Right lobe of liver (tissue), 6 donors: ENCODE measurements at regions not wholly inside any gene's neighbourhood (a gene's known extent, or its start where the extent isn't known, plus 50 kb on each side); places are given as distances from the start of the nearest gene placed in this dataset.

Experiments
- ATAC-seq, 4 donors: fragments of 200-7000 bp; cut with Tn5 transposase; one replicate each; pipeline ENCODE4 v1.9.1; 2020; ENCODE audit warnings: mild to moderate bottlenecking in 4 of 4, moderate library complexity in 4 of 4
- DNase-seq, 3 donors: peaks; one replicate each; pipeline ENCODE4 v3.0.0-alpha.2; 2020
- H3K27ac ChIP-seq, 3 donors: fragments of 200-600 bp; one replicate each; pipeline ENCODE4 v1.8.0; 2022
- H3K27me3 ChIP-seq, 2 donors: fragments of 200-600 bp; one replicate each; pipeline ENCODE4 v1.8.0; 2022
- H3K36me3 ChIP-seq, 4 donors: fragments of 200-600 bp; sonication (generic) in 1 of 4; one replicate each; pipeline versions ENCODE4 v1.5.1 to v1.8.0; 2017 to 2022; ENCODE audit warnings: control low read depth in 1 of 4
- H3K4me1 ChIP-seq, 4 donors: fragments of 200-600 bp; sonication (generic) in 1 of 4; one replicate each; pipeline versions ENCODE4 v1.5.1 to v1.8.0; 2017 to 2022; ENCODE audit warnings: control low read depth in 1 of 4
- H3K4me3 ChIP-seq, 3 donors: fragments of 200-600 bp; one replicate each; pipeline ENCODE4 v1.8.0; 2022
- H3K9me3 ChIP-seq, 4 donors: fragments of 200-600 bp; sonication (generic) in 1 of 4; one replicate each; pipeline versions ENCODE4 v1.5.1 to v1.8.0; 2017 to 2022; ENCODE audit warnings: control low read depth in 1 of 4
- POLR2A ChIP-seq: fragments of 450-650 bp; IDR thresholded peaks from one replicate; pipeline ENCODE4 v1.6.1; 2017; ENCODE audit warnings: antibody characterized with exemption, mild to moderate bottlenecking
- WGBS: methylation state at CpG from one replicate; pipeline ENCODE4 v1.1.6; 2018; ENCODE audit warnings: low coverage, low lambda C conversion rate; ENCODE audit not compliant: insufficient coverage; ENCODE audit errors: missing lambda C conversion rate; 5-methylcytosine and 5-hydroxymethylcytosine counted together
- intact Hi-C, 2 donors: fragments of 100-400 bp; cut with DNase I; formaldehyde crosslinking; loops; one replicate each; pipeline versions ENCODE4 v1.11.2 to v1.14.1; 2022
- TF ChIP-seq, protein P1 (sequence below), 4 donors: fragments of 200-600 bp in 3 of 4; fragments of 450-650 bp in 1 of 4; IDR thresholded peaks; one replicate each; pipeline versions ENCODE4 v1.5.1 to v1.8.0; 2016 to 2022; ENCODE audit warnings: antibody characterized with exemption in 4 of 4, mild to moderate bottlenecking in 2 of 4
- donor health status: DM: no; HTN: yes; CAD: no.
- donor health status: DM: no; HTN: no; CAD: no.
- donor health status: DM: no; HTN: no; CAD: no.
- donor health status: DM: no; HTN: yes; CAD: no.
- donor health status: DM: no; HTN: yes; CAD: no.

DNA sequence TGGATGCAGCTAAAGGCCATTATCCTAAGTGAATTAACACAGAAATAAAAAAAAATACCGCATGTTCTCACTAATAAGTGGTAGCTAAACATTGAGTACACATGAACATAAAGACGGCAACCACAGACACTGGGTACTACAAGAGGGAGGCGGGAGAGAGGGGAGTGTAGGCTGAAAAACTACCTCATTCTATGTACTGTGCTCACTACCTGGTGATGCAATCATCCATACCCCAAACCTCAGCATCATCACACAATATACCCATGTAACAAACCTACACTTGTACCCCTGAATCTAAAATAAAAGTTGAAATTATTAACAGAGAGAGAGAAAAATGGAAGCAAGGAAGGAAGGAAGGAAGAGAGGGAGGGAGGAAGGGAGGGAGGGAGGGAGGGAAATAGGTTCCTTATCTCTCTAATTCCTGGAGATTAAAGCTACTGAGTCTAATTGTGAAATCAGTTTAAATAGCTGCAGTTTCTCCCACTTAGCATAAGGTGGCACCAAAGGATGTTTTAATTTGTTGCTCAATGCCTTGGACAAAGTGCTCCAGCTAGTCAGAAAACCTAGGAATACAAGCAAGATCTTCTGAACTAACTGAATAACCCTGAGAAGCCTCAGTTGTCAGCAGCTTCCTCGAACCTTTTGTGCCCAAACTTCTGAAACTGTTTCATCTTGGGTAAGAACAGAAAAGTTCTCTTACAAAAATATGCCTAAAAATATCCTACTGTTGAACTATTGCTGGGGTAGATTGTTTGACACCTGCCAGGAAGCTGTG lies 79.4 kb upstream of the ATP11B start:
- 39% methylated on average over 3 of the region's 4 CpGs for WGBS
- H3K27me3 ChIP-seq, result no peaks in the 10 kb centered on the region
- H3K27ac ChIP-seq, result no peak overlapping the region
- H3K4me3 ChIP-seq, result no peak overlapping the region
- DNase-seq (no peak), ATAC-seq (peak; percentile 80 to 90 (median 82))
- peaks cover 0 to 25% (median 2%) of the 10 kb centered on the region in 4 donors for H3K4me1 ChIP-seq
- no peaks in the 10 kb centered on the region for H3K36me3 ChIP-seq
- intact Hi-C loops, result loop anchor here in 1 of 2 donors (10.0 kb wide), 1 partner anchor 121 kb away; no protein-coding TSS in a partner anchor
- no peak for TF ChIP-seq POLR2A
- TF ChIP-seq, protein P1, sequence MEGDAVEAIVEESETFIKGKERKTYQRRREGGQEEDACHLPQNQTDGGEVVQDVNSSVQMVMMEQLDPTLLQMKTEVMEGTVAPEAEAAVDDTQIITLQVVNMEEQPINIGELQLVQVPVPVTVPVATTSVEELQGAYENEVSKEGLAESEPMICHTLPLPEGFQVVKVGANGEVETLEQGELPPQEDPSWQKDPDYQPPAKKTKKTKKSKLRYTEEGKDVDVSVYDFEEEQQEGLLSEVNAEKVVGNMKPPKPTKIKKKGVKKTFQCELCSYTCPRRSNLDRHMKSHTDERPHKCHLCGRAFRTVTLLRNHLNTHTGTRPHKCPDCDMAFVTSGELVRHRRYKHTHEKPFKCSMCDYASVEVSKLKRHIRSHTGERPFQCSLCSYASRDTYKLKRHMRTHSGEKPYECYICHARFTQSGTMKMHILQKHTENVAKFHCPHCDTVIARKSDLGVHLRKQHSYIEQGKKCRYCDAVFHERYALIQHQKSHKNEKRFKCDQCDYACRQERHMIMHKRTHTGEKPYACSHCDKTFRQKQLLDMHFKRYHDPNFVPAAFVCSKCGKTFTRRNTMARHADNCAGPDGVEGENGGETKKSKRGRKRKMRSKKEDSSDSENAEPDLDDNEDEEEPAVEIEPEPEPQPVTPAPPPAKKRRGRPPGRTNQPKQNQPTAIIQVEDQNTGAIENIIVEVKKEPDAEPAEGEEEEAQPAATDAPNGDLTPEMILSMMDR (IDR thresholded peaks at IDR 0.05), result peak; percentile 53 to 73 (median 60)
- no peaks in the 10 kb centered on the region for H3K9me3 ChIP-seq

DNA sequence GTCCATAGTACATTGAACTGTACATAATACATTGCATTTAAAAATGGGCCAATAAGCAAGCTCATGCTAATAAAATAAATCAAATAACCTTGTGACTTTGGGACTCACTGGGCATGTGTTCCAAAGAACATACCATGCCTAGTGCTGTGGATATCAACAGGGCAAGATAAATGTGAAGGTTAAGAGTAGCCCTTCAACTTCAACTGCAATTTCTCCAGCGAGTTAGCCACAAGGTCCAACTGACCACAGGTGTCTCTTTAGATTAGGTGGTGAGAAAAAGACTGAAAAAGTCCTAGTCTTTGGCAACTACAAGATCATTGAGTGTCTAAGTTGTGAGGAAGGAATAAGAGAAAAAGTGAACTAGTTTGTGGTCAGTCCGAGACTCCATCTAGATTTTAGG lies 78.3 kb upstream of the ATP11B start:
- WGBS, result 73% methylated on average over 2 of the region's 2 CpGs
- no peak for ATAC-seq
- no peak for TF ChIP-seq POLR2A
- TF ChIP-seq, protein P1 (IDR thresholded peaks at IDR 0.05), result no peak
- DNase-seq, result no peak
- no peak overlapping the region for H3K4me3 ChIP-seq
- no peaks in the 10 kb centered on the region for H3K9me3 ChIP-seq
- H3K27me3 ChIP-seq, result no peaks in the 10 kb centered on the region
- peaks cover 0 to 25% (median 2%) of the 10 kb centered on the region in 4 donors for H3K4me1 ChIP-seq
- H3K27ac ChIP-seq, result no peak overlapping the region
- no peaks in the 10 kb centered on the region for H3K36me3 ChIP-seq
- intact Hi-C loops, result loop anchor here in 1 of 2 donors (10.0 kb wide), 1 partner anchor 120 kb away; no protein-coding TSS in a partner anchor

DNA sequence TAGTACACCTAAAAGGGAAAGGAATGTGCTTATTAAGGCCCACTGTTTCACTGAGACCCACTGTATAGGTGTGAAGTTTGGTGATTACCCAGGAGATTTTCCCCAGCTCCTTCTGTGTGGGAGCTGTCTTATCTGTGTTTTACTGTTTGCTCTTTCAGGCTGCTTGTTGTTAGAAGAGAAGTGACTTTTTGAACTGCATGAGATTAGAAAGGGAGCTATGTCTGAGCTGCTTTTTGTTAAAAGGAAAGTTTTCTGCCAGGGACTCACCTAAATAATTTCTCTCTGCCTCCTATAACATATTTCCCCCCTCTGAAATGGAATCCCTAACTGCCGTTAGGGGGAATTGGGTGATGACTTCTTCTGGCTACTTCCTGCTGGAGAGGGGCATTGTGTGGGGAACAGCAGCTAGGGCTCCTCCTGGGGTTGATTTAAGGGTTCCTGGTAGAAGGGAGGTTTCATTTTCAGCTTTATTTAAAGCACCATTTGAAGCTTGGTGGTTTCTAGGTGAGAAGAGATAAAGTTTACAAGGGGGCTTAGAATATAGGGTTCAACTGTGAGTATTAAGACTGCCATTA lies 77.1 kb upstream of the ATP11B start:
- Histone ChIP-seq H3K27ac (no peak overlapping the region), H3K27me3 (no peaks in the 10 kb centered on the region), H3K36me3 (no peaks in the 10 kb centered on the region), H3K9me3 (no peaks in the 10 kb centered on the region), H3K4me3 (no peak overlapping the region), H3K4me1 (peaks cover 0 to 19% (median 2%) of the 10 kb centered on the region in 4 donors)
- DNase-seq (no peak), ATAC-seq (no peak)
- intact Hi-C loops, result loop anchor here in 1 of 2 donors (10.0 kb wide), 1 partner anchor 119 kb away; no protein-coding TSS in a partner anchor
- TF ChIP-seq, protein P1 (IDR thresholded peaks at IDR 0.05), result no peak
- TF ChIP-seq POLR2A, result no peak
- 8% methylated on average over 1 of the region's 1 CpG for WGBS

DNA sequence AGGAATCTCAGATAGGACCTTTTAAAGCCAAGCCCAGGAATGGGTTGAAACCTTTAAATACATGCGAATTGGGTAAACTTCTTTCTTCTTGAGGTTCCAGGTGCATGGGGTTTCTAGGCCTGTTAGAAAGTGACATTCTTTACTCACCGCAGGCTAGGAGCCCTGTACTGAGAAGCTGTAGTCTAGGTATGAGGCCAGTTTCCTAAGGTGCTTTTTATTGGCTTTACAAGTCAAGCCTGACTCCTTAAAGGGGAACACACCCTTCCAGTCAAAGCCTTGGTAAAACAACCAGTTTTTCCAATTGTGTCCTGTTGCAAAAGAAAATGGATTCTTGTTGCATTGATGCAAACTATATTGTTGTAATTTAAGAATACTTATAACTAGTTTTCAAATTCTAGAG lies 76.1 kb upstream of the ATP11B start:
- Histone ChIP-seq H3K4me1 (peaks cover 0 to 10% (median 0%) of the 10 kb centered on the region in 4 donors), H3K4me3 (no peak overlapping the region), H3K9me3 (no peaks in the 10 kb centered on the region), H3K36me3 (no peaks in the 10 kb centered on the region), H3K27ac (no peak overlapping the region), H3K27me3 (no peaks in the 10 kb centered on the region)
- DNase-seq (no peak), ATAC-seq (no peak)
- no peak for TF ChIP-seq POLR2A
- TF ChIP-seq, protein P1 (IDR thresholded peaks at IDR 0.05), result no peak
- intact Hi-C loops, result loop anchor here in 1 of 2 donors (10.0 kb wide), 1 partner anchor 118 kb away; no protein-coding TSS in a partner anchor
- 100% methylated on average over 1 of the region's 2 CpGs for WGBS
